ENCODE measurements at regions not wholly inside any gene's neighbourhood (a gene's known extent, or its start where the extent isn't known, plus 50 kb on each side); places are given as distances from the start of the nearest gene placed in this dataset.
A peak's percentile ranks its signal among the peaks of the same experiment; 100 is the strongest.

DNA sequence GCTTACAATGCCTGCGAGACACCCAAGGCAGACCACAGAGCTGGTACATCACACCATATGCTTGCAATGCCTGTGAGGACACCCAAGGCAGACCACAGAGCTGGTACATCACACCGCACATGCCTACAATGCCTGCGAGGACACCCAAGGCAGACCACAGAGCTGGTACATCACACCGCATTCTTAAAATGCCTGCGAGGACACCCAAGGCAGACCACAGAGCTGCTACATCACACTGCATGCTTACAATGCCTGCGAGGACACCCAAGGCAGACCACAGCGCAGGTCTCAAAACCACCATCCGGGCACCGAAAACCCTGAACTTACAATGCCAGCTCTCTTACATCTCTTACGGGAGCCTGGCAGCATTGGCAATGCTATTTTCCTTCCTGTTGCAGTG, 799.6 kb downstream of the GALR1 start:
- DNase-seq (ENCODE audit: low spot score): no peak

DNA sequence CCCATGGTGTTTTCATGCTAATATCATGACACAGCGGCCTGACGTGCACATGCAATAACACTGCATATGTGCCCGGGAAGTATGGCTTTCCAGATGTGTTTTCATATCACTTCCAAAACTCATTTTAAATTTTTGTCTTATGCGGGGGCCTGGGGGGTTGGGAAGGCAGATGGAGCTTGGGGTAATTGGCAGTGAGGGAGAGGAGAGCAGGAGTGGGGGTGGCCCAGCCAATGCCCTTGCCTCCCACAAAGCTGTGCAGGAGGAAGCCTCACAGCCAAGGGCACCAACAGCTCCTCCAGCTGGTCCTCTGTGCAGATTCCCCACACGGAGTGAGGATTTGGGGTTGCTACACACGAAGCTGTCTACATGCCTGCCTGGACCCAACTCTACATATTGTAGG, 805.2 kb downstream of the GALR1 start:
- DNase-seq (ENCODE audit: low spot score): no peak

DNA sequence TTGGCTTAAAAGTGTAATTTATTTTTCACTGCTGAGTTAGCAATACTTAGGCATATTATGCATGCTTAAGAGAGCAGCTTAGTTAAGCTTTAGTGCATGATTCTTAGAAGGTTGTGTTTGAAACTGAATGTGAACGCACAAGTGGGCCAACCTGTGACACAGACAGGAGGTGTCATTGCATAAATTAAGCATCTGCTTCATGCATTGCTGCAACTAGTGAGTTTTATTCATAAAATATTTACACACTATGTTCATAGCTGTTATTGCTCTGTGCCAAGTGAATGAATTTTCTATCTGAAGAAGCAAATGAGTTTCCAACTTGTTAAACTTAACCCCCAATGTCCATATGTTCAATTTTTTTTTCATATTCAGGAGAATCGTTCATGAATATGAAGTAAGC, 806.4 kb downstream of the GALR1 start:
- no peak for DNase-seq (ENCODE audit: low spot score)

DNA sequence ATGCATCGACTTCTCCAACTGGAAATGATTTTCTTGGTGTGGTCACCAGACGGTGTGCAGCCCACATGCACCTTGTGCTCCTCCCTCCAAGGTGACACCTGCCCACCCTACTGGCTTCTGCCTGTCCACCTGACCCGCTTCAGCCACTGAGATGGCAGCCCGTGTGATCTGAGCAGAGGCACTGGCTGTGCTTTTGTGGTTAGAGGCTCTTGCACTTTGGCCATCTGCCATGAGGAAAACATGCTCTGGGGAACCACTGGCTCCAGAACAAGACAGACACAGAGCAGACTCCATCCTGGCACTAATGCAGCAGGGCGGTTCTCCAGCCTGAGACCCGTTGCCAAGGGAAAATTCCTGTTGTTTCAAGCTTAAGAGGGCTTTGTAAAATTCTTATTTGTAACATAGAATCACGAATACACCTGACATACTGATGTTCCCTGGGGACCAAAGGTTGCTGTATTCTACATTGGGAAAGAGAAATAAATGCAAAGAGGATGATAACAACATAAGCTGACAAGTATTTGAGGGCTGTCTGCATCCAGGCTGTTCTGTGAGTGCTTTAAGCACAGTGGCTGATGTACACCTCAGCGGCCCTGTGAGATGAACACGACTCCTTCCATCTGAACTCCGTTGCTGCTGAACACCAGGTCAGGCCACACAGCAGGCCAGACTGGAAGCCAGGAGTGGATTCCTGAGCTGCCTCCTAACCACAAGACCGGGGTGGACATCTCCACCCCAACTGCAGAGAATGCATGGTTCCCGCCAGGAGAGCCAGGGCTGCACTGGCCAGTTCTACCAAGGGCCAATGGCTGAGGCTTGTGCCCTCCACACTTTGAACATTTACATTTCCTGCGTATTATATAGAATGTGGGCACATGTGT, 820.4 kb downstream of the GALR1 start:
- DNase-seq (ENCODE audit: low spot score): peak; percentile 62

DNA sequence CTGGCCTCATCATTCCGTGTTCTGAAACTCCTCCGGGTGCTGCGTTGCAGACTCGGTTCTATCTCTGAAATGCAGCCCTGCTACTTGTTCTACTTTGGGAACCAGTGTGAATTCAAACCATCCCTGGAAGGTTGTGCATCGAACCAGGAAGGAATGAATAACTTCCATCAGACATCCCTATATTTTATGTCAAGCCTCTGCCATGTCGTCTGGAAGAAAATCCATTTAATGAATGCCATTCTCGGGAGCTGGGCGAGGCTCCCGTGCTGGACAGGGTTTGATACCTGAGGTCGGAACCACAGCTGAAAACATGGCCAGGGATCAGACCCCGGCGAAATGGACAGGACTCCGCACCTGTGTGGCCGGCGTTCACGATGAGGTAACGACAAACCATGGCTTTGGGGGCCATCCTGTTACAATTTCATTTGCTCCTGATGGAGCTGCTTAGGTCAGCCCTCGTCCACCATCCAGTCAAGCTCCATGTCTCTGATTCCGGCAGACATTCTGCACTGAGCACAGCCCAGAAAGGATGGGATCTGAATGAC, 821.6 kb downstream of the GALR1 start:
- no peak for DNase-seq (ENCODE audit: low spot score)

DNA sequence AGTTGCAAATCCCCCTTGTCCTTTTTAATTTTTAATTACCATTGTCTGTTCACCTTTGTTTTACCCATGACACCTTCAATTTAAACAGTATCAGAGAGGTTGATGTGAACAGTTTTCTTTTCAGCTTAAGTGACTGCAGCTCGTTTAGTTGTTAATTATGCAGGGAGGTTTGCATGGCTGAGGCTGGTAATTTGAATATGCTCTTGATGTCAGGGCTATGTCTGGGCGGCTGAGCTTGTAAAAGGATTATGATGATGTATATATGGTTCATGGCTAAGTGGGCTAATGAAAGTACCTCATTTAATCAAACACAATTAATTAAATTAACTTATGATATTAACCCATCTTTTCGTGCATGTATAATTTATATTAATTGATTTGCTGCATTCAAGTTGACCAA, 822.1 kb downstream of the GALR1 start:
- DNase-seq (ENCODE audit: low spot score): no peak

DNA sequence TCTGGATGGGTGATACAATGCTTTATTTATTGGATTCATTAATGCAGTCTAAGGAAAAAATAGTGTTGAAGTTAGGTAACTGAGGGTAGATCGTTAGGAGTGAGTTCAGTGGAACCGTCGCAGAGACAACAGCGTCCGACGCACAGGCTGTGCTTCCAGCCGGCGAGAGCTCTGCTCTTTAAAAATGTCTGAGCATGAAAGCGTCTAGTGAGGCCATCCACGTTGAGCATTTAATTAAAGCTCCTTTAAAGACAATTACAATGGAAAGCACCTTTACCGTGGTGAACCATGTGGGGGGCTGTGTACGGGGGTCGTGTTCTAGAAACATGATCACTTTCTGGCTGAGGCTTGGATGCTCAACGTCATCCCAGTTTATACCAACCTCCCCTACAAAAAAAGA, 822.7 kb downstream of the GALR1 start:
- no peak for DNase-seq (ENCODE audit: low spot score)

DNA sequence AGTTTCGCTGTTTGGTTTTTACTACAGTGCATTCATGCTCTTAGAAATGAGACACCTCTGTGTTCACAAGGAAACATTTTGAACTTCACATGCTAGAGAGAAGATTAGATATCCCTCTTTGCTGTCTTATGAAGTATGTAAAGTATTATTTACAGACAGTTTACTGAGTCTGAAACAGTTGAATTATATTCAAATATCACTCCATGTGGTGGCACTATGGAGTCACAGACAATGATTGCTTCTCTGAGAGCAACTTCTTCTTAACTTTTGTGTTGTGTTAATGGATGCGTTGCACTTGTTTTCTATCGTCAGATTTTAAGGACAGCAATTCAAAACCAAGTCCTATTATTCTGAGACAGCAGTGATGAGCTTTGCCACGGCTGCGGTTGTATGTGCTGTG, 823.6 kb downstream of the GALR1 start:
- DNase-seq (ENCODE audit: low spot score): peak; percentile 13

DNA sequence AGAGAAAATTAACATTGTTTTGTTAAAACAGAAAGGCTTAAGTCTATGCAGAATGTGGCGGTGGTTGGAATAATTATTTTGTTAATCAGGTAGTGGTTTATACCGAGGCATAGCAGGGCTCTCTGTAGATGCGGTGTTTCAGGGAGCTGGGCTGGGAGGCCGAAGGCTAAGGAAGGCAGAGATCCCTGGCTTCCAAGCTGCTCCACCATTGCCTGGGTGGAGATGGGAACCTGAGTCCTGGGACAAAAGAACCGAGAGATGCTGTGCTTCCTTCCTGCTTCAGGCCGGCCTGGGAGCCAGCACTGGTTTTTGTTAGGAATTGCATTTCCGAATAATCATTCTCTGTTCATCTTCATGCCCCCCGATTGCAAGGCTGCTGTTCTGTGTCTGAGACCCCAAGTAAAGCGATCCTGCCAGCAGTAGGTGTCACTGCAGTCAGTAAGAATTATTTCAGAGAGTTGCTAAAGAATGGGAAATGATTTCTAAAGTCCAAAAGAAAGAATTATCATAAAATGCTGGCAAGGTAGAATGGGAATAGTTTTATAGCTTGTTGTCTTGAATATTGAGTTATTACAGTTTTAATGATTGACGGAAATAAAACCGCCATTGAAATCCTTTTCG, 824.9 kb downstream of the GALR1 start:
- no peak for DNase-seq (ENCODE audit: low spot score)

DNA sequence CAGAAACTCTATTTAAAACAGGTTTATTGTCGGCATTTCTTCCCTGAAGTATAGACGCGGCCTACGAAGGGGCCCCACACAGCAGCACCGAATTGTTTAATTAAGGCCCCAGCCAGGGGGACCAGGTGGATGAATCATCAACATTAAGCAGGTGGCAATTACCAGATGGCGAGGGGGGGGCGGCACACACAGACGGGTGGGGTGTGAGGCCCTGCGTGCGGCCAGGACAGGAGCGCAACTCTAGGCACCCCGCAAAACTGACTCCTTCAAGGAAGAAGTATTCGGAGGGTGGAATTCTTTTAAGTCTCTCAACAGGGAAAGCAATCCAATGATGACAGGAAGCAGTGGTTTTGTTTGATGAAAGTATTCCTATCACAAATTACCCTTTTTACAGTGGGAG, 830.4 kb downstream of the GALR1 start:
- no peak for DNase-seq (ENCODE audit: low spot score)

DNA sequence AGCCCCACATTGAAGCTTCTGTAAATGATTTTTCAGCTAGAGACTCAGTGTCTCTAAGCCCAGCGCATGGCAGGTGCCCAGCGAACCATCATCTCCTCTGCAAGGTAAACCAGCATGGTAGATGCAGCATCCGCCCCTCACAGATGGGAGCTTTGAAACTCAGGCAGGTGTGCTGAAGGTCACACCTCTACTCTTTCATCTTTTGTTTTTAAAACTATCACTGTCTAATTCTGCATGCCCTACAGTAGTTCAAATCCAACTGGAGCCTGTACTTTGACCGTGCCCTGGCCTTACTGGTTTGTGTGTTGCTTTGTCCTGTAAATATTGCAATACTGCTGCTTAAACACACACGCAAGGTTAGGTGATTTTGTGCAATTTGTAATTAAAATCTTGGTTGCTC, 831.1 kb downstream of the GALR1 start:
- DNase-seq (ENCODE audit: low spot score): no peak

DNA sequence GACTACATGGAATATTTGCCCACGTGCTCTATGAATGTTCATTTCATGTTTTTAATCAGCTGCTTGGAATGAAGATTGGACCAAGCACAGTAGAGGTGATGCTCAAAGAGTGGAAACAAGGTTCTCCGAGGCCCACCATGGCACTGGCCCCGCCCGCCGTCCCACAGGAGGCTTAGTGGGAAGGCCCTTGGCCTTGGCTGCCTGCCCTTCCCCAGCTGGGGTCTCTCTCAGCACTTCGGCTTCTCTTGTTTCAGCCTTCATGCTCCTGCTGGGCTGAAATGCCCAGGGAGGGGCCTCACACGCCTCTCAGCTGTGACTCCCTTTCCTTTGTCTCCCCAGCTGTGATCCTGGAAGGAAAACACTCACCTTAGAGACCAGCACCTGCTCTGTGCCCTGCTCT, 833.2 kb downstream of the GALR1 start:
- DNase-seq (ENCODE audit: low spot score): no peak

DNA sequence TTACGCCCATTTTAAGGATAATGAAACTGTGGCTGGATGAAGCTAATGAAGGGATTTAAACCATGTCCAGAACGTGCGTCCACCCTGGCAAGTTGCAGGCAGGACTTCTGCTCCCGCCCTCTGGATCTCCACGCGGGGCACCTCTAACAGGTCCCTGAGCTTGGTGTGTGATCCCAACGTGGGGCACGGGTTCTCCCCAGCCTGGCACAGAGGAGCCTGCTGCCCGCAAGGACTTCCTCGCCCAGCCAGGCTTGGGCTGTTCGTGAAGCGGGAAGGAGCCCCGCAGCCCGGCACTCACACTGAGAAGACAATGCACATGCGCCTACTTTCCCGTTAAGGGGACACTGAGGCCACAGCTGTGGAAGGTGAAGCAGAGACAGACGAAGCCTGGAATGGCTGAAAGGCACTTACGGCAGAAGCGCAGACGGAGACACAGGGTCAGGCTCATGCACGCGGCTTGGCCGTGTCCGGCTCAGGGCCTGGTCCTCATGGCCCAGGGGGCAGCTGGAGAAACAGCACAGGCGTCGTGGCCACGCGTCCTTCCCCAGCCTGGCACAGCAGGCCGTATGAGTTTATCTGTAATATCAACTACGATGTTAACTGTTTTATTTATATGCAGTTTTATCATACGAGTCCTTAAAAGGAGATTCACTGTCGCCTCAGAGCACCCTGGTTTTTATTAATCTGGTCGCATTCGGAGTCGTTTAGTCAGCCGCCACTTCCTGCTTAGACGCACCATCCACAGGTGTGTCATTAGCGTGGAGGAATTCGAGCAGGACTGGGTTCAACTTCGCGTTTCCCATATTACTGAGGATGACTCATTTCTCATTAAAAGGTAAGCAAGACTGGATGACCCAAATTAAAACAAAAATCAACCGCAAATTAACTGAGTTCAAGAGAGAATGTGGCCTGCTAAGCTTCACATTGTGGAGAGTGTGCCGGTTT, 835.9 kb downstream of the GALR1 start:
- no peak for DNase-seq (ENCODE audit: low spot score)

DNA sequence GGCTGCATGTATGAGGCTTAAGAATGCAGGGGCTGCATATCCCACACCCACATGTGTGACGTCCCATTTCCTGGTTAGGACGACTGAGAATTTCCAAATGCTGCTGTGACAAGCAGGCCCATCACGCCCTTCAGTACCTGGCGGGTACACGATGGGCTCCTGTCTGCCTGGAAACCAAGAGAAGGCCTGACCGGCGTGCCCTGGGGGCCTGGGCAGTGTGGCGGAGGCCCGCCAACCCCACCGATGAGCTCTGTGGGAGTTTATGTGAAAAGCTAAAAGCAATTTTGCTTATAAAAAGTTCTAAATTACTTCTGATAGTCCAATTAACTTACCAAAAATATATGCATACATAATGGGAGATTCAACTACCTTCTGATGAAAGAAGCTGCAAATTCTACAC, 837.3 kb downstream of the GALR1 start:
- DNase-seq (ENCODE audit: low spot score): no peak

DNA sequence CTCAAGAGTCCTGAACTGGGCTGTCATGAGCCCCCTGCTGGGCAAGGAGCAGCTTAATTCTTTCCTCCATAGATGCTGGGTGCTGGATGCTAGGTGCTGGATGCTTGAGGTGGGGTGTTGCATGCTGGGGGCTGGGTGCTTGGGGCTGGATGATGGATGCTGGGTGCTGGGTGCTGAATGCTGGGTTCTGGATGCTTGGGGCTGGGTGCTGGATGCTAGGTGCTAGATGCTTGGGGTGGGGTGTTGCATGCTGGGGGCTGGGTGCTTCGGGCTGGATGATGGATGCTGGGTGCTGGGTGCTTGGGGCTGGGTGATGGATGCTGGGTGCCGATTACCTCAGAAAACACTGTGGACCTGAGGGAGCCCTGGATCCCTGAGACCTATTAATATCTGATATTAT, 837.7 kb downstream of the GALR1 start:
- no peak for DNase-seq (ENCODE audit: low spot score)

DNA sequence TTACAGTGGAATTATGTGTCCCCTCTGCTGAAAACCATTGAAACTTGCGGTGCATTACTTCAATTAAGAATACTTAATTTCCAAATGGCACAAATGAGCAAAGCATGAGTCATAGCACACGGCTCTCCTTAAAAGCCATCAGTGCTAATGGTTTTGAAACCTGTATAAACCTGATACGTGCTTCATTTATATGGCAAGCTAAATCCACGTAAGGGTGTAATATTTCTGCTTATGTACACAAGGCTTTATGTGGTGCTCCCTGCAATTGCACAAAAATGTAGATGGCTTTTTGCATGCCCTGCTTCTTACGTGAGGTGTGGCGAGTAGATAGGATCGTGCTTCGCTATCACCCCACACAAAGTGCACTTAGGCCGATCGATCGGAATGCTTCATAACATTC, 840.9 kb downstream of the GALR1 start:
- no peak for DNase-seq (ENCODE audit: low spot score)

DNA sequence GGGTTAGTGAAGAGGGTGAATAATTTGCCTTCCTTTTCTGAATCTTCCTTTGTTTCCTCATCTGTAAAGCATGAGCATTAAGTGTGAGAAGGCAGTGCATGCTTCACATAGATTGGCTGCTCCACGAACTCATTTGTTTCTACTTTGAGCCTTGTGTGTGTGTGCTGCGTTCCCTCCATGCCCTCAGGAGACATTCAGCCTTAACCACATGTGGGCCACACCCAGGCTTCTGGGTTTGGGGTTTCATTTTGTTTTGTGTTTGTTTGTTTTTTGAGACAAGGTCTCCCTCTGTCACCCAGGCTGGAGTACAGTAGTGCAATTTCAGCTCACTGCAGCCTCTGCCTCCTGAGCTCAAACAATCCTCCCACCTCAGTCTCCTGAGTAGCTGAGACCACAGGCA, 843.3 kb downstream of the GALR1 start:
- no peak for DNase-seq (ENCODE audit: low spot score)

DNA sequence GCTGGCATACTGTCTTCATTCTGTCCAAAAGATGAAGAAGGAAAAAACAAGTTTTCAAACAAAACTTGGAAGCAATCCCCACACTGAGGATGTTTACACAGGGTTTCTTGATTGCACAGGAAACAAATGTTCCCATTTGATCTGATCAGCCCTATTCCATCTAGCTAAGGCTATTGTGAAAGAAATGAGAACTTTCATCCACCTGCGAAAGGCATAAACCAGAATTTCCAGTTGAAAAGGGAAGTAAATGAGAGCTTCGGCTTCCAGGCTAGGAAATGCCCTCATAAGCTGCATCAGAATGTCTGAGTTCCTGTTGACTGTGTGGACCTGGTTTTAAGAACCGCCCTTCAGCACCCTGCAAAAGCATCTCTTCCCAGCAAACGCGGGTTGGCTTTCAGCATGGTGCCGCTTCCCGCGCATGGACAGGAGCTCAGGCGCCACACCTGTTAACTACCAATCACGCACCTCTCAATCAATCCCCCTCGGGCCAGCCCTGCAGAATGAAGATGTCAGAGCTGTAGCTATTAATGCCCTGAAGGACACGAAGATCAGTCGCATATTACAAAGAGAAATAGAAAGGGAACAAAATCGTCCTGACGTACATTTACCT, 850.4 kb downstream of the GALR1 start:
- DNase-seq (ENCODE audit: low spot score): no peak

DNA sequence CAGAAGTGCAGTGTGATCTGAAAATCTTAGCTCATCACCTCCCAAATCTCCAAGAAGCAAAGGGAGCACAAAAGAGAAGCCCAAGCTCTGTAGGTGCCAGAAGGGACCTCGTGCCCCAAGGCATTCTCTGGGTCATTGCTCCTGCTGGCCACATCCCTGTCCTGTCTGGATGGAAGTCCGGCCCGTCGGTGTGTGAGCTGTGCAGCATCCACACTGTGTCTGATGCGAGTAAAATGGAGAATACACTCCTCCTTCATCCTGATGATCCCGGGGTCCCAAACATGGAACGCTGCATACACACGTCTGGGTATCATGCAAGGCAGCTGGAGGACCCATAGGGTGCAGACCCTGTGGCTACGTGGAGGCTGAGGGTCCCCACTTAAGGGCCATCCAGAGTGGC, 851.4 kb downstream of the GALR1 start:
- DNase-seq (ENCODE audit: low spot score): no peak

DNA sequence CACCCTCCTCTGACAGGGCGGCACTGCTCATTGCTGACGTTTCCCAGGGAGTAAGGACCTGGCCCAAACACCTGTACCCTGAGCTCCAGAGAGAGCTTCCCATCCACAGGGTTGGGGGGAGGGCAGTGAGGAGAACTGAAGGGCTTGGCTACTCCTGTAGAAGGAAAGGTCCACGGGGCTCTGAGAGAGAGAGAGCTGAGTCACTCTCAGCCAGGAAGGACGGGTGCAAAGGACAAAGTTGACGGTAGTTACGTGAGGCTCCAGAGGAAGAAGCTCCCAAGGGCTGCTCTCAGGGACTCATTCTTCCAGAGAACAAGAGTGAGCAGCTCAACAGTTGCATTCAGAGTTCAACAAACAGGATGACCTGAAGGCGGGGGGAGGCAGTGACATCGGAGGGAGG, 852.5 kb downstream of the GALR1 start:
- DNase-seq (ENCODE audit: low spot score): no peak

DNA sequence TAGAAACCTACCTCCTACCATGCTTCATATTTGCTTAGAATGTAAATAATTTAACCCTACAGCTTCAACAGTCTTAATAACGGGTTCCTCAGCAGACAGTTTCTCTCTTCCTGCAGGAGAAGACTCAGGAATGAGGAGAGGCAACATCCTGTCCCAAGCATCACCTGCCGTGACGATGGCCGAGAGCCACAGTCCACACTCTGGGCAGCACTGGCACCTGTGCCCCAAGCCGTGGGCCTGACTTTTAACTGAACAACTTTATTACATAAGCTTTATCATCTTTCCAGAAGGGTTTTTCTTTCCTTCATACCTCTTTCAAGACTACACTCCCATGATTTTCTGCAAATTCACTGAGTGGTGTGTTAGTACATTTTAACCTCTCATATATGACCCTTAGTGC, 856.0 kb downstream of the GALR1 start:
- DNase-seq (ENCODE audit: low spot score): no peak

DNA sequence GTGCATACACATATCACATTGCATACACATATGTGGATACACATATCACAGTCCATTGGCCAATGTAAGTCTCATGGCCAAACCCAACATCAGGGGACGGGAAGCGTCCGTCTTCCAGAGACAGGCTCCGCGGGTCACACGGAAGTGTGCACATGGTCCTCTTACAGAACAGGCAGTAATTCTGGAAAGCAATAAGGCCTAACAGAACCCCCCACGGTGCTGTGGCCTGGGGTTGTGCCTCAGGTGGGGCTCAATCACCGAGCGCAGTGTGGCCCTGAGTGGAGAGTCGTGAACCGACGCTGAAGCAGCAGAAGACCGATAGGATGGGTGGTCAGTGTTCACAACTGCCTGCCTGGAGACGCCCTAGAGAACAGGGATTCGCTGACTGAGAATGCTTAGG, 857.3 kb downstream of the GALR1 start:
- no peak for DNase-seq (ENCODE audit: low spot score)

Data from umbilical cord (tissue), 1 donor.